ENCODE measurements at regions not wholly inside any gene's neighbourhood (a gene's known extent, or its start where the extent isn't known, plus 50 kb on each side); places are given as distances from the start of the nearest gene placed in this dataset.

- DNase-seq (ENCODE audit: low read depth): no peak
- TF ChIP-seq, protein P1, sequence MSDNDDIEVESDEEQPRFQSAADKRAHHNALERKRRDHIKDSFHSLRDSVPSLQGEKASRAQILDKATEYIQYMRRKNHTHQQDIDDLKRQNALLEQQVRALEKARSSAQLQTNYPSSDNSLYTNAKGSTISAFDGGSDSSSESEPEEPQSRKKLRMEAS (IDR thresholded peaks at IDR 0.05; ENCODE audit: low read depth, low read length): no peak
- TF ChIP-seq MYC (IDR thresholded peaks at IDR 0.05; ENCODE audit: low read depth, low read length): no peak
- no peak for TF ChIP-seq POLR2A (IDR thresholded peaks at IDR 0.05; ENCODE audit: extremely low read depth, insufficient read length)
- TF ChIP-seq, protein P2, sequence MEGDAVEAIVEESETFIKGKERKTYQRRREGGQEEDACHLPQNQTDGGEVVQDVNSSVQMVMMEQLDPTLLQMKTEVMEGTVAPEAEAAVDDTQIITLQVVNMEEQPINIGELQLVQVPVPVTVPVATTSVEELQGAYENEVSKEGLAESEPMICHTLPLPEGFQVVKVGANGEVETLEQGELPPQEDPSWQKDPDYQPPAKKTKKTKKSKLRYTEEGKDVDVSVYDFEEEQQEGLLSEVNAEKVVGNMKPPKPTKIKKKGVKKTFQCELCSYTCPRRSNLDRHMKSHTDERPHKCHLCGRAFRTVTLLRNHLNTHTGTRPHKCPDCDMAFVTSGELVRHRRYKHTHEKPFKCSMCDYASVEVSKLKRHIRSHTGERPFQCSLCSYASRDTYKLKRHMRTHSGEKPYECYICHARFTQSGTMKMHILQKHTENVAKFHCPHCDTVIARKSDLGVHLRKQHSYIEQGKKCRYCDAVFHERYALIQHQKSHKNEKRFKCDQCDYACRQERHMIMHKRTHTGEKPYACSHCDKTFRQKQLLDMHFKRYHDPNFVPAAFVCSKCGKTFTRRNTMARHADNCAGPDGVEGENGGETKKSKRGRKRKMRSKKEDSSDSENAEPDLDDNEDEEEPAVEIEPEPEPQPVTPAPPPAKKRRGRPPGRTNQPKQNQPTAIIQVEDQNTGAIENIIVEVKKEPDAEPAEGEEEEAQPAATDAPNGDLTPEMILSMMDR (IDR thresholded peaks at IDR 0.05; ENCODE audit: low read depth, low read length): no peak
- no peak overlapping the region for H3K4me3 ChIP-seq (ENCODE audit: low read depth, low read length)
These were observed 372.5 kb downstream of the CBLN2 start for GRCh38 chr18:72171596-72171995.

GRCh38 chr18:72161691-72162090 is 382.5 kb downstream of the CBLN2 start:
- no peak overlapping the region for H3K4me3 ChIP-seq (ENCODE audit: low read depth, low read length)
- DNase-seq (ENCODE audit: low read depth): no peak
- TF ChIP-seq, protein P1 (IDR thresholded peaks at IDR 0.05; ENCODE audit: low read depth, low read length): no peak
- TF ChIP-seq, protein P2 (IDR thresholded peaks at IDR 0.05; ENCODE audit: low read depth, low read length): no peak
- TF ChIP-seq MYC (IDR thresholded peaks at IDR 0.05; ENCODE audit: low read depth, low read length): no peak
- no peak for TF ChIP-seq POLR2A (IDR thresholded peaks at IDR 0.05; ENCODE audit: extremely low read depth, insufficient read length)

GRCh38 chr18:72160510-72161445 is 383.4 kb downstream of the CBLN2 start:
- TF ChIP-seq MYC (IDR thresholded peaks at IDR 0.05; ENCODE audit: low read depth, low read length) (no peak), POLR2A (IDR thresholded peaks at IDR 0.05; ENCODE audit: extremely low read depth, insufficient read length) (no peak)
- TF ChIP-seq, protein P1 (IDR thresholded peaks at IDR 0.05; ENCODE audit: low read depth, low read length): no peak
- TF ChIP-seq, protein P2 (IDR thresholded peaks at IDR 0.05; ENCODE audit: low read depth, low read length): no peak
- DNase-seq (ENCODE audit: low read depth): no peak
- no peak overlapping the region for H3K4me3 ChIP-seq (ENCODE audit: low read depth, low read length)

DNA sequence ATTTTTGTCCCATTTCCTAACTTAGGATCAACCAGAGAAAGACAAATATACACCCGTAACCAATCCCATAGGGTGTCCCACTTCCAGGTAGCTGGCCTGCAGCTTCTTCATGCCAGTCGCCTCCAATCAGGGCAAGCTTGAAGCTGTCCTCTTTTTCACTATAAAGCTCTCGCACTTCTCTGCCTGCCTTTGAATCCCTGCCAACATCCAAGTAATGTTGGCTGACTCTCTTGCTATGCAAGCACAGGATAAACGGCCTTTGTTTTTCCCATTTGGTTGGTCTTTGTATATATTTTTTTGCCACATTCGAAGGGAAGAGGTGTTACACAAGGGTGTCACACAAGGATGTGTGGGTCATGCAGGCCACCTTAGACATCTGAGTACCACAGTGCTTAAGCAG is 388.8 kb downstream of the CBLN2 start:
- TF ChIP-seq POLR2A (IDR thresholded peaks at IDR 0.05; ENCODE audit: extremely low read depth, insufficient read length): no peak
- TF ChIP-seq, protein P1 (IDR thresholded peaks at IDR 0.05; ENCODE audit: low read depth, low read length): no peak
- no peak for TF ChIP-seq MYC (IDR thresholded peaks at IDR 0.05; ENCODE audit: low read depth, low read length)
- TF ChIP-seq, protein P2 (IDR thresholded peaks at IDR 0.05; ENCODE audit: low read depth, low read length): no peak
- H3K4me3 ChIP-seq (ENCODE audit: low read depth, low read length): no peak overlapping the region
- no peak for DNase-seq (ENCODE audit: low read depth)

GRCh38 chr18:72154926-72155325 is 389.2 kb downstream of the CBLN2 start:
- DNase-seq (ENCODE audit: low read depth): no peak
- H3K4me3 ChIP-seq (ENCODE audit: low read depth, low read length): no peak overlapping the region
- no peak for TF ChIP-seq POLR2A (IDR thresholded peaks at IDR 0.05; ENCODE audit: extremely low read depth, insufficient read length)
- TF ChIP-seq, protein P2 (IDR thresholded peaks at IDR 0.05; ENCODE audit: low read depth, low read length): no peak
- TF ChIP-seq, protein P1 (IDR thresholded peaks at IDR 0.05; ENCODE audit: low read depth, low read length): no peak
- no peak for TF ChIP-seq MYC (IDR thresholded peaks at IDR 0.05; ENCODE audit: low read depth, low read length)

Data from NB4 (cell line).